HepG2 (cell line): ENCODE measurements at regions not wholly inside any gene's neighbourhood (a gene's known extent, or its start where the extent isn't known, plus 50 kb on each side); places are given as distances from the start of the nearest gene placed in this dataset.

Experiments used
- ATAC-seq: fragments of 200-7000 bp; cut with Tn5 transposase; 3 replicates; pipeline ENCODE4 v1.9.1; 2020; ENCODE audit warnings: mild to moderate bottlenecking, moderate library complexity
- BruUV-seq: library from RNA; stranded (reverse); fragments of 400-500 nt; replicated peaks from 2 replicates; lab custom pipeline; 2021; lab: Mats Ljungman, UMichigan
- CTCF ChIA-PET: fragments of 300-600 bp; formaldehyde crosslinking; extraction: SDS; loops from one replicate; lab custom pipeline; 2021; ENCODE audit warnings: low total read pairs, inconsistent platforms, low intra/inter-chr PET ratio; lab: Yijun Ruan, JAX
- POLR2A ChIA-PET: fragments of 350-600 bp; sonication (Branson Sonifier 250); formaldehyde crosslinking; loops from one replicate; lab custom pipeline; 2020; ENCODE audit warnings: antibody characterized with exemption, inconsistent platforms; lab: Yijun Ruan, JAX
- DNase-seq: peaks from one replicate; pipeline ENCODE4 v3.0.0-alpha.2; 2015; ENCODE audit warnings: low spot score
- FAIRE-seq: peaks from 3 replicates; lab custom pipeline; 2011; peaks lifted over from hg19 to GRCh38; lab: Jason Lieb, UNC
- H2AFZ ChIP-seq: one replicate; pipeline ENCODE4 v1.6.1; 2011; ENCODE audit warnings: low read length, inconsistent platforms
- H3K27ac ChIP-seq: fragments of 300-600 bp; 3 replicates; pipeline ENCODE4 v1.8.0; 2011; ENCODE audit warnings: mixed run types, mild to moderate bottlenecking, mixed read lengths, low read length, inconsistent platforms; ENCODE audit not compliant: insufficient read depth; ENCODE audit errors: extremely low read length
- H3K27me3 ChIP-seq, 2 experiments: fragments of 200-600 bp in 1 of 2; 2 replicates in 1 of 2; 3 replicates in 1 of 2; pipeline versions ENCODE4 v1.6.0 to v1.8.0; 2011; ENCODE audit warnings: low read length in 2 of 2, mild to moderate bottlenecking in 2 of 2, moderate library complexity in 2 of 2, inconsistent platforms in 1 of 2; ENCODE audit not compliant: insufficient read depth in 2 of 2, control insufficient read depth in 1 of 2
- H3K36me3 ChIP-seq, 2 experiments: fragments of 200-600 bp in 1 of 2; replicated peaks in 1 of 2; 2 replicates in 1 of 2; 3 replicates in 1 of 2; pipeline versions ENCODE4 v1.5.1 to v1.8.0; 2011; ENCODE audit warnings: low read length in 2 of 2, inconsistent platforms in 1 of 2; ENCODE audit not compliant: insufficient read depth in 2 of 2, control insufficient read depth in 1 of 2
- H3K4me1 ChIP-seq: 2 replicates; pipeline ENCODE4 v1.5.1; 2012; ENCODE audit warnings: low read length, inconsistent platforms; ENCODE audit not compliant: insufficient read depth
- H3K4me2 ChIP-seq: 2 replicates; pipeline ENCODE4 v1.6.0; 2011; ENCODE audit warnings: low read depth, low read length, inconsistent platforms
- H3K4me3 ChIP-seq, 3 experiments: fragments of 200-600 bp in 1 of 3; sonication (generic), shearing (Covaris generic) in 1 of 3; replicated peaks in 1 of 3; 2 replicates each; pipeline ENCODE4 v1.5.1; 2011 to 2016; ENCODE audit warnings: low read length in 3 of 3, inconsistent platforms in 2 of 3, low read depth in 2 of 3, mild to moderate bottlenecking in 2 of 3, control low read depth in 1 of 3, mixed read lengths in 1 of 3; ENCODE audit not compliant: insufficient read depth in 1 of 3
- H3K79me2 ChIP-seq: one replicate; pipeline ENCODE4 v1.6.1; 2011; ENCODE audit warnings: low read length, inconsistent platforms; ENCODE audit not compliant: insufficient read depth
- H3K9ac ChIP-seq: 2 replicates; pipeline ENCODE4 v1.6.0; 2011; ENCODE audit warnings: mild to moderate bottlenecking, low read depth, low read length, inconsistent platforms; ENCODE audit not compliant: insufficient read depth
- H3K9me3 ChIP-seq: 2 replicates; pipeline ENCODE4 v1.5.1; 2012; ENCODE audit warnings: mild to moderate bottlenecking, low read length
- H4K20me1 ChIP-seq: 2 replicates; pipeline ENCODE4 v1.6.0; 2011; ENCODE audit warnings: inconsistent platforms, mild to moderate bottlenecking, low read length, moderate library complexity; ENCODE audit not compliant: insufficient read depth
- ADNP ChIP-seq: sonication (generic); formaldehyde crosslinking; IDR thresholded peaks from 2 replicates; pipeline ENCODE4 v1.4.0; 2020; ENCODE audit warnings: missing genetic modification reagents
- BHLHE40 ChIP-seq: IDR thresholded peaks from 2 replicates; pipeline ENCODE4 v1.6.1; 2011; ENCODE audit warnings: low read length, improper control_type of control experiment
- DNMT1 ChIP-seq: sonication (generic); formaldehyde crosslinking; IDR thresholded peaks from 2 replicates; pipeline ENCODE4 v1.5.1; 2020; ENCODE audit warnings: mild to moderate bottlenecking, missing genetic modification reagents
- HDAC2 ChIP-seq: sonication (generic); formaldehyde crosslinking; IDR thresholded peaks from 2 replicates; pipeline ENCODE4 v1.4.0; 2020; ENCODE audit warnings: missing genetic modification reagents
- SCMH1 ChIP-seq: sonication (generic); formaldehyde crosslinking; IDR thresholded peaks from 2 replicates; pipeline ENCODE4 v1.9.0; 2021; ENCODE audit warnings: missing genetic modification reagents, mild to moderate bottlenecking, borderline replicate concordance
- ZBTB10 ChIP-seq: sonication (generic); formaldehyde crosslinking; IDR thresholded peaks from 2 replicates; pipeline ENCODE4 v1.4.0; 2020; ENCODE audit warnings: missing genetic modification reagents, borderline replicate concordance
- ZBTB26 ChIP-seq: IDR thresholded peaks from 2 replicates; pipeline ENCODE4 v1.6.1; 2016; ENCODE audit warnings: missing compliant biosample characterization, missing genetic modification reagents, borderline replicate concordance
- ZFP41 ChIP-seq: sonication (generic); formaldehyde crosslinking; IDR thresholded peaks from 2 replicates; pipeline ENCODE4 v1.4.0; 2020; ENCODE audit warnings: mild to moderate bottlenecking, missing genetic modification reagents, borderline replicate concordance
- ZFP91 ChIP-seq: sonication (generic); formaldehyde crosslinking; IDR thresholded peaks from 2 replicates; pipeline ENCODE4 v1.9.0; 2022; ENCODE audit warnings: missing genetic modification reagents, mild to moderate bottlenecking, borderline replicate concordance
- ZNF44 ChIP-seq: sonication (generic); formaldehyde crosslinking; IDR thresholded peaks from 2 replicates; pipeline ENCODE4 v1.5.1; 2020; ENCODE audit warnings: mild to moderate bottlenecking, missing genetic modification reagents
- WGBS: methylation state at CpG from one replicate; pipeline ENCODE4 v1.1.6; 2017; ENCODE audit warnings: low lambda C conversion rate; 5-methylcytosine and 5-hydroxymethylcytosine counted together
- in situ Hi-C: cut with HindIII; loops from 2 replicates; pipeline ENCODE4 v1.10.0; 2017; ENCODE audit warnings: low pct_unique_long_range_greater_than_20kb; ENCODE audit not compliant: extremely low pct_ligation_motif_present
- intact Hi-C: fragments of 100-400 bp; cut with micrococcal nuclease; formaldehyde crosslinking; loops from one replicate; pipeline ENCODE4 v1.10.0; 2022; ENCODE audit not compliant: unreplicated experiment
- TF ChIP-seq, protein P1 (sequence below): sonication (generic); formaldehyde crosslinking; IDR thresholded peaks from 2 replicates; pipeline ENCODE4 v1.8.1; 2023; ENCODE audit warnings: mild to moderate bottlenecking, missing genetic modification reagents
- TF ChIP-seq, protein P2 (sequence below): sonication (generic); formaldehyde crosslinking; IDR thresholded peaks from 2 replicates; pipeline ENCODE4 v1.5.0; 2020; ENCODE audit warnings: mild to moderate bottlenecking, low read depth, missing genetic modification reagents, borderline replicate concordance

- intact Hi-C loops: no loop called here
- TF ChIP-seq SCMH1 (no peak), ZBTB10 (no peak), ZNF44 (CRISPR knock-in tag) (no peak)
- 6% methylated on average over 1 of the region's 1 CpG for WGBS
- H2AFZ ChIP-seq: no peak overlapping the region
- no peak overlapping the region for H3K9ac ChIP-seq
- FAIRE-seq: no peak
- H3K9me3 ChIP-seq: peaks cover 85% of the 10 kb centered on the region
- no peak overlapping the region for H3K27ac ChIP-seq
- no peak overlapping the region for H3K4me3 ChIP-seq
- DNase-seq: no peak
- CTCF ChIA-PET: no interaction called here
- no peaks in the 10 kb centered on the region for H3K27me3 ChIP-seq
- no peaks in the 10 kb centered on the region for H3K36me3 ChIP-seq
- no peaks in the 10 kb centered on the region for H3K4me1 ChIP-seq
- no peaks in the 10 kb centered on the region for H4K20me1 ChIP-seq
- in situ Hi-C loops: no loop called here
- BruUV-seq: no TSS peak
- no peak for ATAC-seq
- POLR2A ChIA-PET: no interaction called here
- H3K4me2 ChIP-seq: no peak overlapping the region
- H3K79me2 ChIP-seq: no peaks in the 10 kb centered on the region
These were observed 941.0 kb downstream of the DNAH5 start for GRCh38 chr5:13003457-13003856.

- FAIRE-seq (no peak), ATAC-seq (no peak), DNase-seq (no peak)
- Histone ChIP-seq H4K20me1 (no peaks in the 10 kb centered on the region), H3K4me1 (no peaks in the 10 kb centered on the region), H3K79me2 (no peaks in the 10 kb centered on the region), H3K27me3 (no peaks in the 10 kb centered on the region), H3K36me3 (no peaks in the 10 kb centered on the region), H3K9ac (no peak overlapping the region), H3K4me3 (no peak overlapping the region), H3K9me3 (peaks cover 77% of the 10 kb centered on the region), H2AFZ (no peak overlapping the region), H3K27ac (no peak overlapping the region), H3K4me2 (no peak overlapping the region)
- POLR2A ChIA-PET: no interaction called here
- WGBS: 27% methylated on average over 5 of the region's 5 CpGs
- intact Hi-C loops: no loop called here
- in situ Hi-C loops: no loop called here
- CTCF ChIA-PET: no interaction called here
- BruUV-seq: no TSS peak
- TF ChIP-seq ADNP (CRISPR knock-in tag) (no peak), ZBTB26 (CRISPR knock-in tag) (no peak), HDAC2 (no peak), DNMT1 (CRISPR knock-in tag) (no peak), BHLHE40 (no peak), ZFP41 (CRISPR knock-in tag) (no peak), ZFP91 (CRISPR knock-in tag) (no peak)
- TF ChIP-seq, protein P1, sequence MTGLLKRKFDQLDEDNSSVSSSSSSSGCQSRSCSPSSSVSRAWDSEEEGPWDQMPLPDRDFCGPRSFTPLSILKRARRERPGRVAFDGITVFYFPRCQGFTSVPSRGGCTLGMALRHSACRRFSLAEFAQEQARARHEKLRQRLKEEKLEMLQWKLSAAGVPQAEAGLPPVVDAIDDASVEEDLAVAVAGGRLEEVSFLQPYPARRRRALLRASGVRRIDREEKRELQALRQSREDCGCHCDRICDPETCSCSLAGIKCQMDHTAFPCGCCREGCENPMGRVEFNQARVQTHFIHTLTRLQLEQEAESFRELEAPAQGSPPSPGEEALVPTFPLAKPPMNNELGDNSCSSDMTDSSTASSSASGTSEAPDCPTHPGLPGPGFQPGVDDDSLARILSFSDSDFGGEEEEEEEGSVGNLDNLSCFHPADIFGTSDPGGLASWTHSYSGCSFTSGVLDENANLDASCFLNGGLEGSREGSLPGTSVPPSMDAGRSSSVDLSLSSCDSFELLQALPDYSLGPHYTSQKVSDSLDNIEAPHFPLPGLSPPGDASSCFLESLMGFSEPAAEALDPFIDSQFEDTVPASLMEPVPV (CRISPR knock-in tag): no peak
- TF ChIP-seq, protein P2, sequence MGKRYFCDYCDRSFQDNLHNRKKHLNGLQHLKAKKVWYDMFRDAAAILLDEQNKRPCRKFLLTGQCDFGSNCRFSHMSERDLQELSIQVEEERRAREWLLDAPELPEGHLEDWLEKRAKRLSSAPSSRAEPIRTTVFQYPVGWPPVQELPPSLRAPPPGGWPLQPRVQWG: no peak
These were observed 944.8 kb downstream of the DNAH5 start for GRCh38 chr5:12999667-13000066.
